ENCODE measurements at regions not wholly inside any gene's neighbourhood (a gene's known extent, or its start where the extent isn't known, plus 50 kb on each side); places are given as distances from the start of the nearest gene placed in this dataset.

DNA sequence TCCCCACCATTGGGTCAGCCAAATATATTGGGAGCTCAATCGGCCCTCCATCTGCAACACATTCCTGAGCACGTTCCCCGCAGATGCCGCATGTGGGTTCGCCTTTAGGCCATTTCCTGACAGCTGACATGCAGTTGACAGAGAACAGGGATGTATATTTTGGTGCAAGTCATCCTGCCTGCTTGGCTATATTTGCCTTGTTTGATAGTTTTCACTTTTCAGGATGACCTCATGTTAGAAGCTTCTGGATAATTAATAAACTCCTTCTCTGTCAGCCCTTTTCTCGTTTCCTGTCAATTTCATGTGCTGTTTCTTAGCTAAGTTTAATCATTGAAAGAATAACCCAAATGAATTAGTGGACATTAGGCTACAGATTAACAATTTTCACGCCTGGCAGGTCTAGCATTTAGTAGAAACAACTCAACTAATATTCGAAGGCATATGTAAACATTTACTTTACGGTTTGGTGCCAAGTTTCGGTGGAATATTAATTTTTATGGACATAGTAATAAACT is 105.8 kb upstream of the SLC5A12 start:
- H3K27me3 ChIP-seq (ENCODE audit: insufficient read depth, insufficient read length), result no peaks in the 10 kb centered on the region
- H3K36me3 ChIP-seq (ENCODE audit: insufficient read depth, insufficient read length, low read length), result no peaks in the 10 kb centered on the region
- H3K4me1 ChIP-seq (ENCODE audit: insufficient read depth, insufficient read length), result no peaks in the 10 kb centered on the region
- DNase-seq (ENCODE audit: low read depth, low spot score), result no peak
- peaks cover 27% of the 10 kb centered on the region; the same call in 1 of the 2 replicates for H3K9me3 ChIP-seq (ENCODE audit: insufficient read depth, low read length)
- no peak overlapping the region for H3K4me3 ChIP-seq (ENCODE audit: insufficient read length, low read depth)
- H3K9ac ChIP-seq (ENCODE audit: insufficient read length, low read depth), result no peak overlapping the region
- TF ChIP-seq SUZ12 (IDR thresholded peaks at IDR 0.05; ENCODE audit: extremely low read depth, insufficient read depth, insufficient read length) (no peak), ZNF274 (IDR thresholded peaks at IDR 0.05; ENCODE audit: low read depth, low read length) (no peak), YY1 (IDR thresholded peaks at IDR 0.05; ENCODE audit: insufficient read depth, insufficient read length) (no peak)

DNA sequence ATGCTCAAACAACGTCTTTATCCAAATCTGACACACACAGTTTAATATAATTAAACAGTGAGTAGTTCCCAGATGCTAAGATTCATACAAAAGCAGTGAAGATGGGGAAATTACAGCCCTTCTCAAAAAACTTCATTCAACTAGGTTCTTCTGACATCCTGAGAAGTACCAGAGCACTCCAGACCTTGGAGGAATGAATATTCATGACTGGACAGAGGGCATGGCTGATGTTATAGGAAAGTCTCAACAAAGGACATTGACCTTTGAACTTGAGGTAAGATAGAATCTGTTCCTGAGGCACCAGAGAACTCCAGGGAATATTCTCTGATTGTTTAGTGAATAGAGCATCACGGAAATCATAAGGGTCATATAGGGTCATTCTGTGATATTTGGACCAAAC is 106.4 kb upstream of the SLC5A12 start:
- no peak overlapping the region for H3K9ac ChIP-seq (ENCODE audit: insufficient read length, low read depth)
- TF ChIP-seq ZNF274 (IDR thresholded peaks at IDR 0.05; ENCODE audit: low read depth, low read length) (no peak), YY1 (IDR thresholded peaks at IDR 0.05; ENCODE audit: insufficient read depth, insufficient read length) (no peak), SUZ12 (IDR thresholded peaks at IDR 0.05; ENCODE audit: extremely low read depth, insufficient read depth, insufficient read length) (no peak)
- no peak overlapping the region for H3K4me3 ChIP-seq (ENCODE audit: insufficient read length, low read depth)
- no peak for DNase-seq (ENCODE audit: low read depth, low spot score)
- no peaks in the 10 kb centered on the region for H3K27me3 ChIP-seq (ENCODE audit: insufficient read depth, insufficient read length)
- no peaks in the 10 kb centered on the region for H3K4me1 ChIP-seq (ENCODE audit: insufficient read depth, insufficient read length)
- no peaks in the 10 kb centered on the region for H3K36me3 ChIP-seq (ENCODE audit: insufficient read depth, insufficient read length, low read length)
- H3K9me3 ChIP-seq (ENCODE audit: insufficient read depth, low read length), result peaks cover 21% of the 10 kb centered on the region; the same call in 1 of the 2 replicates

DNA sequence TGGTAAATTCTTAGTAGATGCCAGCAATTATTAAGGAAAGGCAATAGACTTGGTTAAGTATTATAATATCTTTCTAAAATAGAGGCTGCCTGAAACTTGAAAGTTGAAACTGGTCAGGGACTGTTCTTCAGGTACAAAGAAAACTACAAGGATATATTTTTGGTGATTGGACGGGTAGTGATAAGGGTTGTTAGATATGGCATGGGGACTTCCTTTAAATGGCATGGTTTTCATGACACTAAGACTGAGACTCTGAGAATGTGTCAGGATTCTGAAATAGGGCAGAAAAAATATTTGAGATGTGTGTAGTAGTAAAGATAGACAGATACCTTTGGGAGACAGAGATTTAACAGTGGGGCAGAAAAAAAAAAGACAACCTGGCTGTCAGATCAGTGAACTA is 108.4 kb upstream of the SLC5A12 start:
- Histone ChIP-seq H3K9ac (ENCODE audit: insufficient read length, low read depth) (no peak overlapping the region), H3K4me1 (ENCODE audit: insufficient read depth, insufficient read length) (no peaks in the 10 kb centered on the region), H3K4me3 (ENCODE audit: insufficient read length, low read depth) (no peak overlapping the region), H3K9me3 (ENCODE audit: insufficient read depth, low read length) (0 out of 2 replicates have a peak, but pooled peaks cover 2% of the 10 kb centered on the region), H3K36me3 (ENCODE audit: insufficient read depth, insufficient read length, low read length) (no peaks in the 10 kb centered on the region), H3K27me3 (ENCODE audit: insufficient read depth, insufficient read length) (no peaks in the 10 kb centered on the region)
- TF ChIP-seq SUZ12 (IDR thresholded peaks at IDR 0.05; ENCODE audit: extremely low read depth, insufficient read depth, insufficient read length), result no peak
- no peak for TF ChIP-seq YY1 (IDR thresholded peaks at IDR 0.05; ENCODE audit: insufficient read depth, insufficient read length)
- TF ChIP-seq ZNF274 (IDR thresholded peaks at IDR 0.05; ENCODE audit: low read depth, low read length), result no peak
- DNase-seq (ENCODE audit: low read depth, low spot score), result no peak

DNA sequence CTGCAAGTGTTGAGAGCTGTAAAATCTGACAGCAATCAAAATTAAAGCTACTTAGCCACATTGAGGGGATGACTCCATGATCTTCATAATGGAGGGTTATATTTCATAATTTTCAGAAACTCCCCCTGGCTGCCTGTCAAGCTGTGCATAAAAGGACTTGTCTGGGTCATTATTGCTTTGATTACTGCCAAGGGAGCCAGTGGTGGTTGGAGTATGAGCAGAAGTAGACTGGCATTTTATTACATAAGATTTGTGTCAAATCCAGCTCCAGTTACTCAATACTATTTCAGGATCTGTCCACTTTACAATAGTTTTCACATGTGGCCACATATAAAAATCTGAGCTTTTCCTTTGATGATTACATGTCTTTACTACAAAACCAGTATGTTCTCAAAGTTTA is 108.9 kb upstream of the SLC5A12 start:
- H3K27me3 ChIP-seq (ENCODE audit: insufficient read depth, insufficient read length), result no peaks in the 10 kb centered on the region
- H3K9me3 ChIP-seq (ENCODE audit: insufficient read depth, low read length), result no peaks in the 10 kb centered on the region
- no peaks in the 10 kb centered on the region for H3K36me3 ChIP-seq (ENCODE audit: insufficient read depth, insufficient read length, low read length)
- TF ChIP-seq ZNF274 (IDR thresholded peaks at IDR 0.05; ENCODE audit: low read depth, low read length), result no peak
- TF ChIP-seq YY1 (IDR thresholded peaks at IDR 0.05; ENCODE audit: insufficient read depth, insufficient read length), result no peak
- no peak for DNase-seq (ENCODE audit: low read depth, low spot score)
- no peak overlapping the region for H3K4me3 ChIP-seq (ENCODE audit: insufficient read length, low read depth)
- no peak overlapping the region for H3K9ac ChIP-seq (ENCODE audit: insufficient read length, low read depth)
- H3K4me1 ChIP-seq (ENCODE audit: insufficient read depth, insufficient read length), result no peaks in the 10 kb centered on the region

DNA sequence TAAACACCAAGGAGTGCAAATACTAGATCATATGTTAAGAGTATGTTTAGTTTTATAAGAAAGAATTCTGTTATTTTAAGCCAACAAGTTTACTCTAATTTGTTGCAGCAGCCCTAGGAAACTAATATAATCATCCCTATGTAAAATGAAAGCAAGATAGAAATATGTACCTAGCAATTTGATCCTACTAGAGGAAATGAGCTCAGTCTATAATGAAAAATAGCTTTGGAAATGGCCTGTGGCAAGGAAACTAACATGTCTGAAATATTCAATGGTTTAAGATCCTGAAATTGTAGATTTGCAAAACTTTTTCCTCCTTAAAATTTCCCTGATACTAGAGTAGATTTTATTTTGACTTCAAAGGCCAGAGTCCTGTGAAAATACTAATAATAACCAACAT is 112.7 kb upstream of the SLC5A12 start:
- Histone ChIP-seq H3K36me3 (ENCODE audit: insufficient read depth, insufficient read length, low read length) (no peaks in the 10 kb centered on the region), H3K9ac (ENCODE audit: insufficient read length, low read depth) (no peak overlapping the region), H3K27me3 (ENCODE audit: insufficient read depth, insufficient read length) (no peaks in the 10 kb centered on the region), H3K4me1 (ENCODE audit: insufficient read depth, insufficient read length) (no peaks in the 10 kb centered on the region), H3K4me3 (ENCODE audit: insufficient read length, low read depth) (no peak overlapping the region), H3K9me3 (ENCODE audit: insufficient read depth, low read length) (no peaks in the 10 kb centered on the region)
- no peak for DNase-seq (ENCODE audit: low read depth, low spot score)
- TF ChIP-seq SUZ12 (IDR thresholded peaks at IDR 0.05; ENCODE audit: extremely low read depth, insufficient read depth, insufficient read length) (no peak), YY1 (IDR thresholded peaks at IDR 0.05; ENCODE audit: insufficient read depth, insufficient read length) (no peak), ZNF274 (IDR thresholded peaks at IDR 0.05; ENCODE audit: low read depth, low read length) (no peak)

DNA sequence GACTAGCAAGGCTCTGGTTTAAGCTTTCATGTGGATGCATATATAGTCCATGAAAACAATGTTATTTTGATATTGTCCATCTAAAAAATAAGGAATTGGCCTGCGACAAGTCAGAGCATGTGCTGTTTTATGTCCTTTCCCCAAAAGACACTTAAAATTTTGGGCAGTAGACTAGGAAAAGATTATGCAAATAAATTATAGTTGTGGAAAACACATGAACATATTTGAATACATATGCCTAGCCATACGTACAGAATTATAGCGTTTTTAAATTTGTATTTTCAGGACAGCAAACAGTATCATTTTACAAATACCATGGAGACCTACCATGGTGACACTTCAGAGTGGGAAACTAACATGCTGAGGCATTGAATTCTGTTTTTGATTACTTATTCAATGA is 113.8 kb upstream of the SLC5A12 start:
- Histone ChIP-seq H3K9me3 (ENCODE audit: insufficient read depth, low read length) (no peaks in the 10 kb centered on the region), H3K4me1 (ENCODE audit: insufficient read depth, insufficient read length) (no peaks in the 10 kb centered on the region), H3K36me3 (ENCODE audit: insufficient read depth, insufficient read length, low read length) (no peaks in the 10 kb centered on the region), H3K4me3 (ENCODE audit: insufficient read length, low read depth) (no peak overlapping the region), H3K9ac (ENCODE audit: insufficient read length, low read depth) (no peak overlapping the region), H3K27me3 (ENCODE audit: insufficient read depth, insufficient read length) (no peaks in the 10 kb centered on the region)
- DNase-seq (ENCODE audit: low read depth, low spot score), result no peak
- TF ChIP-seq YY1 (IDR thresholded peaks at IDR 0.05; ENCODE audit: insufficient read depth, insufficient read length) (no peak), ZNF274 (IDR thresholded peaks at IDR 0.05; ENCODE audit: low read depth, low read length) (no peak), SUZ12 (IDR thresholded peaks at IDR 0.05; ENCODE audit: extremely low read depth, insufficient read depth, insufficient read length) (no peak)

DNA sequence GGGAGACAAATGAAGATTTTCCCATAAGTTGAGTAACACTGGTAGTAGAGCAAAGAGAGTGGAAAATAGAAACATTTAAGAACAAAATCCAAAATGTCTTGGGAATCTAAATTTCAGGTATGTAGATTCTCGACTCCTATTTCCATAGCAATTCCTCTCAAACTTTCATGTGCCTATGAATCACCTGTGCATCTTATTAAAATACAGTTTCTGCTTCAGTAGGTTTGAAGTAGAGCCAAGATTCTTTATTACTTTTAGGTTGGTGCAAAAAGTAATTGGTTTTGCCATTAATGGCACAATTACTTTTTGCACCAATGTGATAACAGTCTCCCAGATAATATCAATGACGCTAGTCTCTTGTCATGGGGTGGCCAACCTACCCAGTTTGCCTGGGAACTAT is 115.3 kb upstream of the SLC5A12 start:
- H3K27me3 ChIP-seq (ENCODE audit: insufficient read depth, insufficient read length), result no peaks in the 10 kb centered on the region
- no peaks in the 10 kb centered on the region for H3K9me3 ChIP-seq (ENCODE audit: insufficient read depth, low read length)
- TF ChIP-seq ZNF274 (IDR thresholded peaks at IDR 0.05; ENCODE audit: low read depth, low read length) (no peak), SUZ12 (IDR thresholded peaks at IDR 0.05; ENCODE audit: extremely low read depth, insufficient read depth, insufficient read length) (no peak), YY1 (IDR thresholded peaks at IDR 0.05; ENCODE audit: insufficient read depth, insufficient read length) (no peak)
- DNase-seq (ENCODE audit: low read depth, low spot score), result no peak
- H3K4me3 ChIP-seq (ENCODE audit: insufficient read length, low read depth), result no peak overlapping the region
- H3K4me1 ChIP-seq (ENCODE audit: insufficient read depth, insufficient read length), result no peaks in the 10 kb centered on the region
- H3K9ac ChIP-seq (ENCODE audit: insufficient read length, low read depth), result no peak overlapping the region
- no peaks in the 10 kb centered on the region for H3K36me3 ChIP-seq (ENCODE audit: insufficient read depth, insufficient read length, low read length)

Data from NT2/D1 (cell line).